H1 (cell line): ENCODE measurements at regions not wholly inside any gene's neighbourhood (a gene's known extent, or its start where the extent isn't known, plus 50 kb on each side); places are given as distances from the start of the nearest gene placed in this dataset.

Experiments used
- CTCF ChIA-PET: fragments of 300-600 bp; sonication (Branson Sonifier 250); formaldehyde crosslinking; loops from one replicate; lab custom pipeline; 2021; ENCODE audit not compliant: partially characterized antibody; lab: Charles Lee
- POLR2A ChIA-PET: fragments of 300-600 bp; sonication (Branson Sonifier 250); formaldehyde crosslinking; loops from one replicate; lab custom pipeline; 2021; ENCODE audit warnings: inconsistent platforms; ENCODE audit not compliant: partially characterized antibody; lab: Charles Lee
- DNase-seq, 2 experiments: peaks; one replicate each; pipeline versions ENCODE4 v3.0.0 to v3.0.0-alpha.2; 2010 to 2022; ENCODE audit warnings: low spot score in 2 of 2, low read depth in 1 of 2, mixed read lengths in 1 of 2
- FAIRE-seq: peaks from 2 replicates; lab custom pipeline; 2011; peaks lifted over from hg19 to GRCh38; lab: Jason Lieb, UNC
- H2AFZ ChIP-seq: 2 replicates; pipeline ENCODE4 v1.8.1; 2012; ENCODE audit warnings: low read length, inconsistent platforms
- H2AK5ac ChIP-seq: 2 replicates; pipeline ENCODE4 v1.6.1; 2013; ENCODE audit warnings: low read depth, low read length
- H2BK120ac ChIP-seq: replicated peaks from 2 replicates; pipeline ENCODE3; 2013; ENCODE audit warnings: low read depth, low read length, inconsistent platforms
- H2BK12ac ChIP-seq: 2 replicates; pipeline ENCODE4 v1.6.1; 2013; ENCODE audit warnings: low read depth, low read length
- H2BK15ac ChIP-seq: 2 replicates; pipeline ENCODE4 v1.6.1; 2013; ENCODE audit warnings: low read length
- H2BK20ac ChIP-seq: 2 replicates; pipeline ENCODE4 v1.6.1; 2013; ENCODE audit warnings: low read length
- H2BK5ac ChIP-seq: 2 replicates; pipeline ENCODE4 v1.6.1; 2013; ENCODE audit warnings: low read depth, low read length
- H3K14ac ChIP-seq: 2 replicates; pipeline ENCODE4 v1.6.1; 2013; ENCODE audit warnings: inconsistent platforms; ENCODE audit not compliant: insufficient read length
- H3K18ac ChIP-seq: 2 replicates; pipeline ENCODE4 v1.6.1; 2013; ENCODE audit warnings: low read length; ENCODE audit errors: extremely low read depth
- H3K23ac ChIP-seq: 2 replicates; pipeline ENCODE4 v1.6.1; 2013; ENCODE audit warnings: inconsistent platforms; ENCODE audit not compliant: insufficient read length
- H3K23me2 ChIP-seq: 2 replicates; pipeline ENCODE4 v1.6.1; 2013; ENCODE audit warnings: low read depth, low read length
- H3K27ac ChIP-seq: 2 replicates; pipeline ENCODE4 v1.6.1; 2011; ENCODE audit warnings: low read depth, low read length, inconsistent platforms
- H3K27me3 ChIP-seq, 4 experiments: replicated peaks in 1 of 4; 1 replicate in 1 of 4; 2 replicates in 3 of 4; pipeline versions ENCODE4 v1.6.1 to v1.8.1; 2011 to 2013; ENCODE audit warnings: low read length in 3 of 4, mild to moderate bottlenecking in 3 of 4, inconsistent platforms in 2 of 4, mixed read lengths in 2 of 4, moderate library complexity in 1 of 4; ENCODE audit not compliant: control insufficient read depth in 3 of 4, insufficient read depth in 3 of 4; ENCODE audit errors: extremely low read depth in 1 of 4
- H3K36me3 ChIP-seq, 4 experiments: 2 replicates each; pipeline versions ENCODE4 v1.6.1 to v1.8.1; 2011 to 2013; ENCODE audit warnings: mild to moderate bottlenecking in 4 of 4, low read length in 3 of 4, moderate library complexity in 2 of 4, control low read depth in 1 of 4, inconsistent platforms in 1 of 4; ENCODE audit not compliant: insufficient read depth in 4 of 4, control insufficient read depth in 2 of 4
- H3K4ac ChIP-seq: replicated peaks from 2 replicates; pipeline ENCODE3; 2013; ENCODE audit warnings: low read length, low read depth, mixed read lengths, inconsistent platforms; ENCODE audit not compliant: insufficient read length
- H3K4me1 ChIP-seq, 4 experiments: replicated peaks in 1 of 4; 1 replicate in 1 of 4; 2 replicates in 3 of 4; pipeline versions ENCODE4 v1.6.1 to v1.8.1; 2011 to 2013; ENCODE audit warnings: low read length in 3 of 4, inconsistent platforms in 2 of 4, mixed read lengths in 1 of 4; ENCODE audit not compliant: insufficient read depth in 4 of 4, control insufficient read depth in 3 of 4
- H3K4me2 ChIP-seq, 2 experiments: 2 replicates each; pipeline versions ENCODE4 v1.6.1 to v1.8.1; 2011 to 2013; ENCODE audit warnings: low read depth in 2 of 2, low read length in 2 of 2, control low read depth in 1 of 2, inconsistent platforms in 1 of 2, mild to moderate bottlenecking in 1 of 2; ENCODE audit not compliant: insufficient read depth in 1 of 2
- H3K4me3 ChIP-seq, 4 experiments: fragments of 200-600, 300-600 bp in 1 of 4; sonication (generic), shearing (Covaris generic), sonication (Bioruptor Twin) in 1 of 4; 2 replicates each; pipeline versions ENCODE4 v1.5.1 to v1.8.1; 2011 to 2016; ENCODE audit warnings: low read length in 4 of 4, low read depth in 3 of 4, control low read depth in 2 of 4, inconsistent platforms in 2 of 4, mild to moderate bottlenecking in 2 of 4, mixed read lengths in 1 of 4, moderate library complexity in 1 of 4; ENCODE audit not compliant: insufficient read depth in 2 of 4; ENCODE audit errors: extremely low read depth in 1 of 4
- H3K56ac ChIP-seq: replicated peaks from 2 replicates; pipeline ENCODE3; 2013; ENCODE audit warnings: low read depth, mild to moderate bottlenecking, mixed read lengths, low read length, inconsistent platforms; ENCODE audit not compliant: insufficient read length
- H3K79me1 ChIP-seq: 2 replicates; pipeline ENCODE4 v1.6.1; 2013; ENCODE audit warnings: low read depth, low read length, control low read depth
- H3K79me2 ChIP-seq, 2 experiments: 2 replicates each; pipeline versions ENCODE4 v1.6.1 to v1.8.1; 2012 to 2013; ENCODE audit warnings: low read length in 2 of 2, mild to moderate bottlenecking in 2 of 2, inconsistent platforms in 1 of 2; ENCODE audit not compliant: insufficient read depth in 2 of 2, control insufficient read depth in 1 of 2
- H3K9ac ChIP-seq, 4 experiments: replicated peaks in 1 of 4; 1 replicate in 1 of 4; 2 replicates in 3 of 4; pipeline versions ENCODE4 v1.6.1 to v1.8.1; 2011 to 2013; ENCODE audit warnings: low read depth in 3 of 4, low read length in 3 of 4, control low read depth in 2 of 4, mild to moderate bottlenecking in 2 of 4, moderate library complexity in 2 of 4, inconsistent platforms in 1 of 4; ENCODE audit errors: extremely low read depth in 1 of 4
- H3K9me3 ChIP-seq, 2 experiments: 2 replicates each; pipeline versions ENCODE4 v1.6.1 to v1.8.1; 2012 to 2013; ENCODE audit warnings: mild to moderate bottlenecking in 2 of 2, moderate library complexity in 2 of 2, control low read depth in 1 of 2, inconsistent platforms in 1 of 2, low read depth in 1 of 2, low read length in 1 of 2, mixed read lengths in 1 of 2; ENCODE audit not compliant: insufficient read depth in 2 of 2
- H4K20me1 ChIP-seq, 2 experiments: replicated peaks in 1 of 2; 2 replicates each; pipeline versions ENCODE3 to v1.8.1; 2011 to 2013; ENCODE audit warnings: inconsistent platforms in 2 of 2, low read length in 2 of 2, mild to moderate bottlenecking in 1 of 2; ENCODE audit not compliant: insufficient read depth in 2 of 2, control insufficient read depth in 1 of 2
- H4K5ac ChIP-seq: 2 replicates; pipeline ENCODE4 v1.6.1; 2013; ENCODE audit warnings: low read length, low read depth, mixed read lengths, inconsistent platforms; ENCODE audit not compliant: insufficient read length
- H4K8ac ChIP-seq: 2 replicates; pipeline ENCODE4 v1.8.0; 2013; ENCODE audit warnings: mild to moderate bottlenecking, moderate library complexity, low read length, inconsistent platforms; ENCODE audit not compliant: insufficient read depth; ENCODE audit errors: extremely low read depth
- H4K91ac ChIP-seq: replicated peaks from 2 replicates; pipeline ENCODE3; 2013; ENCODE audit warnings: low read length, mixed read lengths, inconsistent platforms; ENCODE audit not compliant: insufficient read length
- BCL11A ChIP-seq, 2 experiments: IDR thresholded peaks; one replicate each; pipeline ENCODE4 v1.6.1; 2011; ENCODE audit warnings: low read depth in 2 of 2, low read length in 2 of 2, mild to moderate bottlenecking in 2 of 2
- CBX5 ChIP-seq: fragments of 300-800, 300-1000 bp; sonication (generic); IDR thresholded peaks from 2 replicates; pipeline ENCODE4 v1.7.1; 2016; ENCODE audit warnings: antibody characterized with exemption, low read length, low read depth
- CEBPB ChIP-seq: IDR thresholded peaks from 2 replicates; pipeline ENCODE4 v1.6.1; 2012; ENCODE audit warnings: low read depth, low read length
- CHD1 ChIP-seq: IDR thresholded peaks from 2 replicates; pipeline ENCODE4 v1.6.1; 2012; ENCODE audit warnings: low read depth, low read length, improper control_type of control experiment
- CREB1 ChIP-seq: IDR thresholded peaks from 2 replicates; pipeline ENCODE4 v1.6.1; 2012; ENCODE audit warnings: inconsistent platforms
- CTBP2 ChIP-seq: IDR thresholded peaks from 2 replicates; pipeline ENCODE4 v1.7.0; 2011; ENCODE audit warnings: borderline replicate concordance, mild to moderate bottlenecking, moderate library complexity, mixed read lengths, low read length; ENCODE audit not compliant: insufficient read depth, insufficient read length
- EZH2 ChIP-seq: fragments of 200-600 bp; sonication (generic); IDR thresholded peaks from 2 replicates; pipeline ENCODE4 v1.7.1; 2012; ENCODE audit warnings: low read depth, mild to moderate bottlenecking, moderate library complexity, low read length, inconsistent platforms; ENCODE audit not compliant: severe bottlenecking
- KDM1A ChIP-seq: fragments of 200-600, 300-600 bp; sonication (generic); IDR thresholded peaks from 2 replicates; pipeline ENCODE4 v1.7.1; 2016; ENCODE audit warnings: mild to moderate bottlenecking, low read length, borderline replicate concordance
- NANOG ChIP-seq: IDR thresholded peaks from 2 replicates; pipeline ENCODE4 v1.6.1; 2011; ENCODE audit warnings: low read length, low read depth, mild to moderate bottlenecking, inconsistent platforms; ENCODE audit not compliant: insufficient read depth, poor library complexity, severe bottlenecking
- RNF2 ChIP-seq: fragments of 200-900, 300-1000 bp; sonication (generic); IDR thresholded peaks from 2 replicates; pipeline ENCODE4 v1.7.1; 2016; ENCODE audit warnings: borderline replicate concordance, low read depth, mild to moderate bottlenecking, antibody characterized with exemption, low read length; ENCODE audit not compliant: poor library complexity, severe bottlenecking; ENCODE audit errors: missing control alignments
- SIN3A ChIP-seq, 2 experiments: IDR thresholded peaks in 1 of 2; conservative IDR thresholded peaks in 1 of 2; 2 replicates each; pipeline ENCODE4 v1.6.1; 2011 to 2012; ENCODE audit warnings: low read length in 2 of 2, improper control_type of control experiment in 1 of 2, low read depth in 1 of 2, mild to moderate bottlenecking in 1 of 2
- SP1 ChIP-seq: IDR thresholded peaks from 2 replicates; pipeline ENCODE4 v1.6.1; 2011; ENCODE audit warnings: low read depth, low read length
- SUZ12 ChIP-seq: fragments of 200-600 bp; sonication (generic); IDR thresholded peaks from 2 replicates; pipeline ENCODE4 v1.6.1; 2012; ENCODE audit warnings: mild to moderate bottlenecking, inconsistent platforms, low read length, moderate library complexity, mixed read lengths
- WGBS, 2 experiments: shearing (Covaris generic) in 1 of 2; methylation state at CpG; one replicate each; pipeline versions ENCODE4 v1.1.6 to v1.1.7; 2013 to 2015; ENCODE audit warnings: low lambda C conversion rate in 2 of 2, mixed read lengths in 2 of 2, inconsistent platforms in 1 of 2, low coverage in 1 of 2, missing lambda C conversion rate in 1 of 2; ENCODE audit not compliant: insufficient replicate concordance in 2 of 2, insufficient coverage in 1 of 2, insufficient read length in 1 of 2; ENCODE audit errors: extremely low coverage in 1 of 2, missing lambda C conversion rate in 1 of 2; 5-methylcytosine and 5-hydroxymethylcytosine counted together

- Histone ChIP-seq H3K14ac (no peak overlapping the region), H4K91ac (no peak overlapping the region), H4K5ac (no peak overlapping the region), H3K27me3 (no peaks in the 10 kb centered on the region), H3K4me1 (no peaks in the 10 kb centered on the region), H2BK5ac (no peak overlapping the region), H3K4me2 (no peak overlapping the region), H4K20me1 (no peaks in the 10 kb centered on the region), H3K79me2 (no peaks in the 10 kb centered on the region), H4K8ac (no peak overlapping the region), H2BK15ac (no peak overlapping the region), H2BK120ac (no peak overlapping the region), H3K27ac (no peak overlapping the region), H3K4me3 (no peak overlapping the region), H2AFZ (no peak overlapping the region), H3K4ac (no peak overlapping the region), H2BK12ac (no peak overlapping the region), H2AK5ac (no peak overlapping the region), H3K23me2 (no peaks in the 10 kb centered on the region), H3K56ac (no peak overlapping the region), H3K9me3 (peaks cover 10 to 17% of the 10 kb centered on the region in 2 experiments), H3K9ac (no peak overlapping the region), H3K18ac (no peak overlapping the region), H2BK20ac (no peak overlapping the region), H3K36me3 (no peaks in the 10 kb centered on the region), H3K23ac (no peak overlapping the region), H3K79me1 (no peaks in the 10 kb centered on the region)
- FAIRE-seq (no peak), DNase-seq (no peak)
- POLR2A ChIA-PET = no interaction called here
- WGBS, 2 experiments = 91% methylated on average over 2 of the region's 2 CpGs; no CpG with 5 or more reads in 1 of the 2 experiments
- CTCF ChIA-PET = no interaction called here
- TF ChIP-seq CHD1 = no peak
- no peak for TF ChIP-seq EZH2
- TF ChIP-seq NANOG = no peak
- TF ChIP-seq CEBPB = no peak
- TF ChIP-seq KDM1A = no peak
- TF ChIP-seq SUZ12 = no peak
- no peak for TF ChIP-seq RNF2
- no peak for TF ChIP-seq CBX5
- TF ChIP-seq CREB1 = no peak
- no peak for TF ChIP-seq BCL11A (IDR thresholded peaks at IDR 0.05; ENCODE audit: low read depth in 2 of 2, low read length in 2 of 2)
- TF ChIP-seq SIN3A (conservative IDR thresholded peaks at IDR 0.05 in 1 of 2, IDR thresholded peaks at IDR 0.05 in 1 of 2; ENCODE audit: low read depth in 1 of 2, low read length in 2 of 2) = no peak
- no peak for TF ChIP-seq CTBP2
- TF ChIP-seq SP1 = no peak
Observed at GRCh38 chr10:22058201-22058600, 54.7 kb upstream of the DNAJC1 start.
